B cell (primary cell): ENCODE measurements at regions not wholly inside any gene's neighbourhood (a gene's known extent, or its start where the extent isn't known, plus 50 kb on each side); places are given as distances from the start of the nearest gene placed in this dataset.

ENCODE experiments used
- ATAC-seq: fragments of 200-7000 bp; cut with Tn5 transposase; one replicate; pipeline ENCODE4 v1.10.0; 2021; ENCODE audit warnings: low read depth, mild to moderate bottlenecking, moderate number of reproducible peaks, moderate library complexity
- CTCF ChIA-PET: fragments of 350-600 bp; sonication (Branson Sonifier 250); formaldehyde crosslinking; loops from one replicate; lab custom pipeline; 2021; ENCODE audit warnings: antibody characterized with exemption, inconsistent platforms; lab: Charles Lee
- POLR2A ChIA-PET: fragments of 350-600 bp; sonication (Branson Sonifier 250); formaldehyde crosslinking; loops from one replicate; lab custom pipeline; 2021; ENCODE audit warnings: antibody characterized with exemption; lab: Charles Lee
- DNase-seq: peaks from one replicate; pipeline ENCODE4 v3.0.0; 2013
- H2AFZ ChIP-seq: 2 replicates; pipeline ENCODE4 v1.6.1; 2012; ENCODE audit warnings: mild to moderate bottlenecking, low read depth, low read length; ENCODE audit not compliant: insufficient read depth, poor library complexity, severe bottlenecking
- H3K27ac ChIP-seq, 2 donors: 1 replicate in 1 of 2; 2 replicates in 1 of 2; pipeline ENCODE4 v1.5.1; 2012 to 2013; ENCODE audit warnings: low read length in 2 of 2, mild to moderate bottlenecking in 2 of 2, moderate library complexity in 1 of 2
- H3K27me3 ChIP-seq, 4 experiments: fragments of 200-600 bp in 1 of 4; sonication (generic) in 1 of 4; replicated peaks in 1 of 4; 1 replicate in 2 of 4; 2 replicates in 2 of 4; pipeline versions ENCODE4 v1.6.1 to v1.7.0; 2013 to 2016; ENCODE audit warnings: low read length in 3 of 4, mild to moderate bottlenecking in 2 of 4, mixed read lengths in 1 of 4, moderate library complexity in 1 of 4; ENCODE audit not compliant: insufficient read depth in 4 of 4, control insufficient read depth in 3 of 4; ENCODE audit errors: control extremely low read depth in 1 of 4
- H3K36me3 ChIP-seq, 2 experiments: replicated peaks in 1 of 2; 1 replicate in 1 of 2; 2 replicates in 1 of 2; pipeline versions ENCODE4 v1.6.1 to v1.7.1; 2013; ENCODE audit warnings: low read length in 1 of 2; ENCODE audit not compliant: insufficient read depth in 2 of 2, control insufficient read depth in 1 of 2; ENCODE audit errors: control extremely low read depth in 1 of 2, extremely low read depth in 1 of 2
- H3K4me1 ChIP-seq, 2 donors: fragments of 200-600 bp in 1 of 2; sonication (generic) in 1 of 2; 1 replicate in 1 of 2; 2 replicates in 1 of 2; pipeline versions ENCODE4 v1.5.1 to v1.6.1; 2013 to 2017; ENCODE audit warnings: low read length in 2 of 2; ENCODE audit not compliant: control insufficient read depth in 2 of 2, insufficient read depth in 2 of 2
- H3K4me2 ChIP-seq: replicated peaks from 2 replicates; pipeline ENCODE3; 2012; ENCODE audit warnings: mild to moderate bottlenecking, low read depth, low read length; ENCODE audit not compliant: poor library complexity, severe bottlenecking
- H3K4me3 ChIP-seq, 5 experiments: fragments of 200-600 bp in 1 of 5; sonication (generic) in 1 of 5; 1 replicate in 3 of 5; 2 replicates in 2 of 5; pipeline versions ENCODE4 v1.5.1 to v1.7.0; 2011 to 2016; ENCODE audit warnings: low read length in 4 of 5, mild to moderate bottlenecking in 4 of 5, low read depth in 2 of 5, control low read depth in 1 of 5, moderate library complexity in 1 of 5; ENCODE audit not compliant: insufficient read depth in 1 of 5; ENCODE audit errors: control extremely low read depth in 1 of 5, extremely low read depth in 1 of 5
- H3K79me2 ChIP-seq: fragments of 200-600 bp; sonication (generic); one replicate; pipeline ENCODE4 v1.6.0; 2016; ENCODE audit warnings: low read length; ENCODE audit not compliant: control insufficient read depth, insufficient read depth
- H3K9ac ChIP-seq: fragments of 200-600 bp; sonication (generic); 2 replicates; pipeline ENCODE4 v1.6.1; 2017; ENCODE audit warnings: mild to moderate bottlenecking, low read length, moderate library complexity
- H3K9me3 ChIP-seq, 3 donors: one replicate each; pipeline versions ENCODE4 v1.6.1 to v1.7.1; 2013; ENCODE audit warnings: low read length in 2 of 3; ENCODE audit not compliant: control insufficient read depth in 2 of 3, insufficient read depth in 1 of 3; ENCODE audit errors: control extremely low read depth in 1 of 3
- H4K20me1 ChIP-seq: 2 replicates; pipeline ENCODE4 v1.6.0; 2012; ENCODE audit warnings: mild to moderate bottlenecking, low read length; ENCODE audit not compliant: insufficient read depth, control insufficient read depth, poor library complexity, severe bottlenecking
- H3K27ac Mint-ChIP-seq: one replicate; pipeline ENCODE4 v1.8.0; 2021; ENCODE audit warnings: mixed read lengths
- H3K27me3 Mint-ChIP-seq: one replicate; pipeline ENCODE4 v1.8.0; 2021; ENCODE audit warnings: mixed read lengths
- H3K4me1 Mint-ChIP-seq: one replicate; pipeline ENCODE4 v1.8.0; 2021; ENCODE audit warnings: mixed read lengths
- H3K4me3 Mint-ChIP-seq: one replicate; pipeline ENCODE4 v1.8.0; 2021; ENCODE audit warnings: mixed read lengths
- H3K9me3 Mint-ChIP-seq: one replicate; pipeline ENCODE4 v1.8.0; 2022; ENCODE audit warnings: mixed read lengths; ENCODE audit not compliant: insufficient read depth
- EZH2 ChIP-seq: IDR thresholded peaks from 2 replicates; pipeline ENCODE4 v1.6.1; 2012; ENCODE audit warnings: borderline replicate concordance, low read depth, mild to moderate bottlenecking, moderate library complexity, low read length; ENCODE audit not compliant: insufficient read depth, poor library complexity, severe bottlenecking
- WGBS: methylation state at CpG from one replicate; pipeline ENCODE4 v1.1.5; 2013; ENCODE audit warnings: missing lambda C conversion rate; ENCODE audit not compliant: insufficient coverage; 5-methylcytosine and 5-hydroxymethylcytosine counted together
- intact Hi-C: fragments of 100-400 bp; cut with micrococcal nuclease; formaldehyde crosslinking; loops from one replicate; pipeline ENCODE4 v1.10.0; 2022
- TF ChIP-seq, protein P1 (sequence below): fragments of 200-600 bp; IDR thresholded peaks from one replicate; pipeline ENCODE4 v1.8.0; 2022; ENCODE audit warnings: antibody characterized with exemption, mild to moderate bottlenecking

DNA sequence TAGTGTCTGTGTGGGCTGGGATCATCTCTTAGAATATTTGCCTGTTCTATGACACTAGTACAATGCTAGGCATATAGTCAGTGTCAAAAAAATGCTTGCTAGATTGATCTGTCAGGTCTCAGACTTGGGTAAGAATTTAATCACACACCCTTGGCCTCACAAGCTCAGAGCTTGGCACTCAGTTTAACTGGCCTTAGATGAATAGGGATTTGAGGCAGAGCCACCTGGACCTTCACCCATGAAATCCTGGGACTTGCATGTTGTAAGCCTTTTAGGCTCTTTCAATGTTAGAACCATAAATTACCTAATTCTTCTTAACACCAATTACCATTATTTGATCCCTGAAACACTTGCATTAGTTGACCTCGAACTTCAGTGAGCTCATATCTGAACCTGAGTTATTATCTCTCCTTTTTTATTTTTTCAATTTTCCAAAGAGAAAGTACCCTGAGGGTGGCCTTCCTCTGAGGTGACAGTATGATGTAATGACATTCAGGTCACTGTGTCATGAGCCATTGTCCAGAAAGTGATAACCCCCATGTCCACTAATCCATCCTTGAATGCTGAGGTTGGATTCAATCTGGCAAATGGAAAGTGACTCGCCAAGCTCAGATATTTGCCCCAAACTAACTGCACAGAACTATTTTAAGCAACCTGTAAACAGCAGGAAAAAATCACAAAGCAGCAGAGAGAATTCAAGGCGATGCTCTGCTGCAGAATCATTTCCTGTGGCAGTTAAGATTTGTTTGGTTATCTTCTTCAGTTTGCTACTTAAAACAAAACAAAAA, 615.2 kb upstream of the NR2F2 start:
- intact Hi-C loops = no loop called here
- no peak overlapping the region for H3K4me3 ChIP-seq
- Mint-ChIP-seq H3K4me3 (no peak overlapping the region), H3K27me3 (no peaks in the 10 kb centered on the region), H3K9me3 (peaks cover 4% of the 10 kb centered on the region), H3K27ac (no peak overlapping the region), H3K4me1 (no peaks in the 10 kb centered on the region)
- H3K79me2 ChIP-seq = no peaks in the 10 kb centered on the region
- H3K36me3 ChIP-seq = no peaks in the 10 kb centered on the region
- no peaks in the 10 kb centered on the region for H4K20me1 ChIP-seq
- 20% methylated on average over 1 of the region's 3 CpGs for WGBS
- ChIA-PET CTCF (no interaction called here), POLR2A (no interaction called here)
- no peaks in the 10 kb centered on the region for H3K9me3 ChIP-seq
- H3K27ac ChIP-seq = no peak overlapping the region
- TF ChIP-seq, protein P1, sequence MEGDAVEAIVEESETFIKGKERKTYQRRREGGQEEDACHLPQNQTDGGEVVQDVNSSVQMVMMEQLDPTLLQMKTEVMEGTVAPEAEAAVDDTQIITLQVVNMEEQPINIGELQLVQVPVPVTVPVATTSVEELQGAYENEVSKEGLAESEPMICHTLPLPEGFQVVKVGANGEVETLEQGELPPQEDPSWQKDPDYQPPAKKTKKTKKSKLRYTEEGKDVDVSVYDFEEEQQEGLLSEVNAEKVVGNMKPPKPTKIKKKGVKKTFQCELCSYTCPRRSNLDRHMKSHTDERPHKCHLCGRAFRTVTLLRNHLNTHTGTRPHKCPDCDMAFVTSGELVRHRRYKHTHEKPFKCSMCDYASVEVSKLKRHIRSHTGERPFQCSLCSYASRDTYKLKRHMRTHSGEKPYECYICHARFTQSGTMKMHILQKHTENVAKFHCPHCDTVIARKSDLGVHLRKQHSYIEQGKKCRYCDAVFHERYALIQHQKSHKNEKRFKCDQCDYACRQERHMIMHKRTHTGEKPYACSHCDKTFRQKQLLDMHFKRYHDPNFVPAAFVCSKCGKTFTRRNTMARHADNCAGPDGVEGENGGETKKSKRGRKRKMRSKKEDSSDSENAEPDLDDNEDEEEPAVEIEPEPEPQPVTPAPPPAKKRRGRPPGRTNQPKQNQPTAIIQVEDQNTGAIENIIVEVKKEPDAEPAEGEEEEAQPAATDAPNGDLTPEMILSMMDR = no peak
- TF ChIP-seq EZH2 = no peak
- no peak overlapping the region for H3K4me2 ChIP-seq
- no peak overlapping the region for H3K9ac ChIP-seq
- no peak overlapping the region for H2AFZ ChIP-seq
- no peak for DNase-seq
- H3K4me1 ChIP-seq = no peaks in the 10 kb centered on the region
- H3K27me3 ChIP-seq = no peaks in the 10 kb centered on the region
- no peak for ATAC-seq

DNA sequence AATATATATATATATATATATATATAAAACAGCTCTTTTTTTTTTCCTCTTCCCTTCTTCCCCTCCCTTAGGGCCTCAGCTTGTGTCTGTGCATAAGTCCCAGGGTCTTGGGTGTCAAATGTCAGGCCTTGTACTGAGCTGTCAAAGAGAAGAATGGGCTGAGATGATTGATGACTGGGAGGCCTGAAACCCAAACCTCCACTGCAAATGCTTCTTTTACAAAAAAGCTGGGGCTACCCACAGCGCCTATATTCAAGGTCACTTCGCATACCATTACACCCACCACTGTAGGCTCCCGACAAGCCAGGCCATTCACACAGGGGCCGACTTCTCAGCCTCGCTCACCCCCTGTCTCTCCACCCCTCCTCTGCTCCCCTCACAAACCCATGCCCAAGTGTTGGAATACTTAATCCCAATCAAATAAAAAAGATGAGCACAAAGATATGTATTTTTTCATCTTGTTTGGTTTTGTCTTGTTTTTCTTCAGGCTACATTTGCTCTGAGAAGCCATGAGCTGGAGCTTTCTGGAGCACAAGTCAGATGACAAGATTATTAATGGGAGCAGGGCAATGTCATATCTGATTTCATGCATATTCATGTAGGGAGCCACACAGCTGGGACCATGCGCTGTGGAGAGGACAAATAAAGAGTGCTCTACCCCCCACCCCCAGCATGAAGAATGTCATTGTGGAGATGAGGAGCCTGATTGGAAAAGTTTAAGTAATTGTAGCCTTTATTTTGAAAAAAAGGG, 614.4 kb upstream of the NR2F2 start:
- H3K27ac Mint-ChIP-seq = no peak overlapping the region
- Histone ChIP-seq H2AFZ (no peak overlapping the region), H3K36me3 (no peaks in the 10 kb centered on the region), H3K4me3 (no peak overlapping the region), H3K4me1 (no peaks in the 10 kb centered on the region), H3K27me3 (no peaks in the 10 kb centered on the region), H3K27ac (no peak overlapping the region), H3K4me2 (no peak overlapping the region), H3K9me3 (no peaks in the 10 kb centered on the region), H3K79me2 (no peaks in the 10 kb centered on the region), H4K20me1 (no peaks in the 10 kb centered on the region), H3K9ac (no peak overlapping the region)
- POLR2A ChIA-PET = no interaction called here
- no peaks in the 10 kb centered on the region for H3K4me1 Mint-ChIP-seq
- TF ChIP-seq, protein P1 = no peak
- no peak for TF ChIP-seq EZH2
- ATAC-seq (no peak), DNase-seq (no peak)
- no peaks in the 10 kb centered on the region for H3K27me3 Mint-ChIP-seq
- intact Hi-C loops = no loop called here
- H3K4me3 Mint-ChIP-seq = no peak overlapping the region
- WGBS = 86% methylated on average over 5 of the region's 6 CpGs
- CTCF ChIA-PET = no interaction called here
- peaks cover 4% of the 10 kb centered on the region for H3K9me3 Mint-ChIP-seq
